Right lobe of liver (tissue), 6 donors: ENCODE measurements at regions not wholly inside any gene's neighbourhood (a gene's known extent, or its start where the extent isn't known, plus 50 kb on each side); places are given as distances from the start of the nearest gene placed in this dataset.

ENCODE experiments used
- ATAC-seq, 4 donors: fragments of 200-7000 bp; cut with Tn5 transposase; one replicate each; pipeline ENCODE4 v1.9.1; 2020; ENCODE audit warnings: mild to moderate bottlenecking in 4 of 4, moderate library complexity in 4 of 4
- DNase-seq, 3 donors: peaks; one replicate each; pipeline ENCODE4 v3.0.0-alpha.2; 2020
- H3K27ac ChIP-seq, 3 donors: fragments of 200-600 bp; one replicate each; pipeline ENCODE4 v1.8.0; 2022
- H3K27me3 ChIP-seq, 2 donors: fragments of 200-600 bp; one replicate each; pipeline ENCODE4 v1.8.0; 2022
- H3K36me3 ChIP-seq, 4 donors: fragments of 200-600 bp; sonication (generic) in 1 of 4; one replicate each; pipeline versions ENCODE4 v1.5.1 to v1.8.0; 2017 to 2022; ENCODE audit warnings: control low read depth in 1 of 4
- H3K4me1 ChIP-seq, 4 donors: fragments of 200-600 bp; sonication (generic) in 1 of 4; one replicate each; pipeline versions ENCODE4 v1.5.1 to v1.8.0; 2017 to 2022; ENCODE audit warnings: control low read depth in 1 of 4
- H3K4me3 ChIP-seq, 3 donors: fragments of 200-600 bp; one replicate each; pipeline ENCODE4 v1.8.0; 2022
- H3K9me3 ChIP-seq, 4 donors: fragments of 200-600 bp; sonication (generic) in 1 of 4; one replicate each; pipeline versions ENCODE4 v1.5.1 to v1.8.0; 2017 to 2022; ENCODE audit warnings: control low read depth in 1 of 4
- POLR2A ChIP-seq: fragments of 450-650 bp; IDR thresholded peaks from one replicate; pipeline ENCODE4 v1.6.1; 2017; ENCODE audit warnings: antibody characterized with exemption, mild to moderate bottlenecking
- WGBS: methylation state at CpG from one replicate; pipeline ENCODE4 v1.1.6; 2018; ENCODE audit warnings: low coverage, low lambda C conversion rate; ENCODE audit not compliant: insufficient coverage; ENCODE audit errors: missing lambda C conversion rate; 5-methylcytosine and 5-hydroxymethylcytosine counted together
- intact Hi-C, 2 donors: fragments of 100-400 bp; cut with DNase I; formaldehyde crosslinking; loops; one replicate each; pipeline versions ENCODE4 v1.11.2 to v1.14.1; 2022
- small RNA-seq, 2 experiments: library from RNA; depleted of rRNA; stranded (forward); fragments of <200 nt; gene quantifications; one replicate each; pipeline ENCODE3, GENCODE V24; 2016
- TF ChIP-seq, protein P1 (sequence below), 4 donors: fragments of 200-600 bp in 3 of 4; fragments of 450-650 bp in 1 of 4; IDR thresholded peaks; one replicate each; pipeline versions ENCODE4 v1.5.1 to v1.8.0; 2016 to 2022; ENCODE audit warnings: antibody characterized with exemption in 4 of 4, mild to moderate bottlenecking in 2 of 4
- donor health status: DM: no; HTN: yes; CAD: no.
- donor health status: DM: no; HTN: no; CAD: no.
- donor health status: DM: no; HTN: no; CAD: no.
- donor health status: DM: no; HTN: yes; CAD: no.
- donor health status: DM: no; HTN: yes; CAD: no.

DNA sequence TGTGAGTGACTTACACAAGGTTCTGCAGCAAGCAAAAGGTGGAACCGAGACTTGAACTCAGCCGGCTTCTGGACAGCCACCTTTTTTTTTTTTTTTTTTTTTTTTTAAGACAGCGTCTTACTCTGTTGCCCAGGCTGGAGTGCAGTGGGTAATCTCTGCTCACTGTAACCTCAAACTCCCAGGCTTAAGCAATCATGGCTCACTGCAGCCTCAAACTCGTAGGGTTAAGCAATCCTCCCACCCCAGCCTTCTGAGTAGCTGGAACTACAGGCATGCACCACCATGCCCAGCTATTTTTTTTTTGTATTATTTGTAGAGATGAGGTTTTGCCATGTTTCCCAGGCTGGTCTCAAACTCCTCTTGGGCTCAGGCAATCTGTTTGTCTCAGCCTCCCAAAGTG lies 55.2 kb upstream of the GOT2 start:
- Histone ChIP-seq H3K27ac (no peak overlapping the region), H3K9me3 (no peaks in the 10 kb centered on the region), H3K36me3 (no peaks in the 10 kb centered on the region), H3K27me3 (no peaks in the 10 kb centered on the region), H3K4me3 (no peak overlapping the region), H3K4me1 (no peaks in the 10 kb centered on the region)
- TF ChIP-seq POLR2A = no peak
- TF ChIP-seq, protein P1, sequence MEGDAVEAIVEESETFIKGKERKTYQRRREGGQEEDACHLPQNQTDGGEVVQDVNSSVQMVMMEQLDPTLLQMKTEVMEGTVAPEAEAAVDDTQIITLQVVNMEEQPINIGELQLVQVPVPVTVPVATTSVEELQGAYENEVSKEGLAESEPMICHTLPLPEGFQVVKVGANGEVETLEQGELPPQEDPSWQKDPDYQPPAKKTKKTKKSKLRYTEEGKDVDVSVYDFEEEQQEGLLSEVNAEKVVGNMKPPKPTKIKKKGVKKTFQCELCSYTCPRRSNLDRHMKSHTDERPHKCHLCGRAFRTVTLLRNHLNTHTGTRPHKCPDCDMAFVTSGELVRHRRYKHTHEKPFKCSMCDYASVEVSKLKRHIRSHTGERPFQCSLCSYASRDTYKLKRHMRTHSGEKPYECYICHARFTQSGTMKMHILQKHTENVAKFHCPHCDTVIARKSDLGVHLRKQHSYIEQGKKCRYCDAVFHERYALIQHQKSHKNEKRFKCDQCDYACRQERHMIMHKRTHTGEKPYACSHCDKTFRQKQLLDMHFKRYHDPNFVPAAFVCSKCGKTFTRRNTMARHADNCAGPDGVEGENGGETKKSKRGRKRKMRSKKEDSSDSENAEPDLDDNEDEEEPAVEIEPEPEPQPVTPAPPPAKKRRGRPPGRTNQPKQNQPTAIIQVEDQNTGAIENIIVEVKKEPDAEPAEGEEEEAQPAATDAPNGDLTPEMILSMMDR (IDR thresholded peaks at IDR 0.05) = no peak
- intact Hi-C loops = no loop called here
- 72% methylated on average over 3 of the region's 4 CpGs for WGBS
- ATAC-seq = no peak
- no peak for DNase-seq

Small RNA genes lying in the stretch of these regions (small RNA-seq; reads per million reads assigned to genes)
- gene AC018554.2 = 0 reads per million in 2 experiments
- 0 reads per million in 2 experiments for gene AC092121.1
- 0 reads per million in 2 experiments for gene RF00017
- 0 reads per million in 2 experiments for gene RNU4-58P
- 0 reads per million in 2 experiments for gene RPS27P27
